NCI-H510A (cell line): ENCODE measurements at regions not wholly inside any gene's neighbourhood (a gene's known extent, or its start where the extent isn't known, plus 50 kb on each side); places are given as distances from the start of the nearest gene placed in this dataset.

Source experiments
- DNase-seq: peaks from one replicate; lab custom pipeline; 2025; lab: John Stamatoyannopoulos, UW

GRCh38 chr22:49604732-49605302 lies 222.9 kb downstream of the BRD1 start:
- DNase-seq = no peak

GRCh38 chr22:49603016-49603415 lies 224.7 kb downstream of the BRD1 start:
- DNase-seq = no peak

GRCh38 chr22:49602481-49602880 lies 225.2 kb downstream of the BRD1 start:
- no peak for DNase-seq

GRCh38 chr22:49601614-49602321 lies 225.9 kb downstream of the BRD1 start:
- DNase-seq = no peak

GRCh38 chr22:49600891-49601431 lies 226.7 kb downstream of the BRD1 start:
- DNase-seq = no peak

- no peak for DNase-seq
Measured at GRCh38 chr22:49600468-49600867, 227.2 kb downstream of the BRD1 start.

GRCh38 chr22:49599691-49600455 lies 227.8 kb downstream of the BRD1 start:
- no peak for DNase-seq

GRCh38 chr22:49599039-49599438 lies 228.6 kb downstream of the BRD1 start:
- no peak for DNase-seq

GRCh38 chr22:49598338-49598737 lies 229.3 kb downstream of the BRD1 start:
- DNase-seq = no peak

GRCh38 chr22:49597428-49598039 lies 230.1 kb downstream of the BRD1 start:
- DNase-seq = no peak

GRCh38 chr22:49595465-49596078 lies 232.1 kb downstream of the BRD1 start:
- DNase-seq = no peak

GRCh38 chr22:49594078-49594477 lies 233.6 kb downstream of the BRD1 start:
- DNase-seq = no peak

GRCh38 chr22:49593509-49593908 lies 234.2 kb downstream of the BRD1 start:
- no peak for DNase-seq

GRCh38 chr22:49592780-49593501 lies 234.7 kb downstream of the BRD1 start:
- DNase-seq = no peak

- DNase-seq = no peak
Measured at GRCh38 chr22:49590851-49591445, 236.7 kb downstream of the BRD1 start.

- DNase-seq = no peak
Measured at GRCh38 chr22:49590381-49590780, 237.3 kb downstream of the BRD1 start.

GRCh38 chr22:49589811-49590210 lies 237.9 kb downstream of the BRD1 start:
- no peak for DNase-seq

- DNase-seq = no peak
Measured at GRCh38 chr22:49589301-49589700, 238.4 kb downstream of the BRD1 start.

GRCh38 chr22:49588739-49589138 lies 238.9 kb downstream of the BRD1 start:
- DNase-seq = no peak

- no peak for DNase-seq
Measured at GRCh38 chr22:49587987-49588386, 239.7 kb downstream of the BRD1 start.

GRCh38 chr22:49587421-49587820 lies 240.3 kb downstream of the BRD1 start:
- DNase-seq = no peak
